Aorta (tissue), 5 donors: ENCODE measurements at regions not wholly inside any gene's neighbourhood (a gene's known extent, or its start where the extent isn't known, plus 50 kb on each side); places are given as distances from the start of the nearest gene placed in this dataset.
"Not testable (repeated sequence)": the region's sequence is repeated elsewhere in the genome, so short reads cannot be mapped to it uniquely, and the experiment has no call there.

ENCODE experiments used
- ATAC-seq: fragments of 200-7000 bp; cut with Tn5 transposase; one replicate; pipeline ENCODE4 v1.9.1; 2022; ENCODE audit warnings: moderate library complexity; ENCODE audit not compliant: low FRiP score
- DNase-seq, 2 donors: peaks; one replicate each; pipeline ENCODE4 v3.0.0-alpha.2; 2020
- H3K27ac ChIP-seq, 2 donors: one replicate each; pipeline ENCODE4 v1.5.1; 2013; ENCODE audit warnings: low read length in 2 of 2, mild to moderate bottlenecking in 2 of 2, moderate library complexity in 2 of 2, control low read depth in 1 of 2, inconsistent platforms in 1 of 2, low read depth in 1 of 2
- H3K27me3 ChIP-seq, 2 donors: one replicate each; pipeline ENCODE4 v1.6.1; 2013; ENCODE audit warnings: control low read depth in 1 of 2, low read length in 1 of 2, mild to moderate bottlenecking in 1 of 2, moderate library complexity in 1 of 2; ENCODE audit not compliant: insufficient read depth in 2 of 2, control insufficient read depth in 1 of 2
- H3K36me3 ChIP-seq, 2 donors: one replicate each; pipeline ENCODE4 v1.6.1; 2013; ENCODE audit warnings: control low read depth in 1 of 2, low read length in 1 of 2, mild to moderate bottlenecking in 1 of 2; ENCODE audit not compliant: insufficient read depth in 2 of 2, control insufficient read depth in 1 of 2
- H3K4me1 ChIP-seq, 2 donors: one replicate each; pipeline ENCODE4 v1.6.1; 2013; ENCODE audit warnings: low read length in 2 of 2, control low read depth in 1 of 2, mild to moderate bottlenecking in 1 of 2, moderate library complexity in 1 of 2; ENCODE audit not compliant: insufficient read depth in 2 of 2, control insufficient read depth in 1 of 2
- H3K4me3 ChIP-seq, 2 donors: one replicate each; pipeline ENCODE4 v1.5.1; 2013; ENCODE audit warnings: low read length in 2 of 2, control low read depth in 1 of 2, mild to moderate bottlenecking in 1 of 2
- H3K9me3 ChIP-seq: one replicate; pipeline ENCODE4 v1.6.1; 2013; ENCODE audit warnings: mild to moderate bottlenecking, low read length; ENCODE audit not compliant: control insufficient read depth
- WGBS, 2 donors: extraction: QIAGEN DNeasy Blood & Tissue Kit; methylation state at CpG; one replicate each; pipeline ENCODE4 v1.1.7; 2013; 5-methylcytosine and 5-hydroxymethylcytosine counted together
- intact Hi-C, 2 donors: fragments of 100-400 bp; cut with DNase I; formaldehyde crosslinking; loops; one replicate each; pipeline versions ENCODE4 v1.14.2 to v1.15.0; 2022
- donor health status: healthy with polysubstance abuse.
- donor health status: Bipolar disorder and iron deficiency.
- donor health status: DM: no; HTN: no; CAD: no.
- donor health status: DM: no; HTN: no; CAD: no.
- donor health status: DM: yes; HTN: yes; CAD: no.

DNA sequence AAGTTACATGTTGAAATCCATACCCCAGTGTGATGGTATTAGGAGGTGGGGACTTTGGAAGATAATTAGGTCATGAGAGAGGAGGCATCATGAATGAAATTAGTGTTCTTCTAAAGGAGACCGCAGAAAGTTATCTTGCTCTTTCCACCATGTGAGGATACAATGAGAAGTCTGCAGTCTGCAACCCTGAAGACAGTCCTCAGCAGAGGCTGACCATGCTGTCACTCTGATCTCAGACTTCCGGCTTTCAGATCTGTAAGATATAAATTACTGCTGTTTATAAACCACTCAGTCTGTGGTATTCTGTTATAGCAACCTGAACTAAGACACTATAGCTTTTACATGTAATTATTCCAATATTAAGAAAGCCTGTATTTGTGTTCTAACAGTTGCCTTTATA is 116.7 kb upstream of the CES5A start:
- Histone ChIP-seq H3K4me1 (no peaks in the 10 kb centered on the region), H3K27ac (no peak overlapping the region), H3K4me3 (no peak overlapping the region), H3K27me3 (no peaks in the 10 kb centered on the region), H3K9me3 (no peaks in the 10 kb centered on the region), H3K36me3 (no peaks in the 10 kb centered on the region)
- DNase-seq (no peak), ATAC-seq (no peak)
- 43 to 65% methylated on average over 2 of the region's 2 CpGs for WGBS, 2 donors
- intact Hi-C loops = no loop called here

DNA sequence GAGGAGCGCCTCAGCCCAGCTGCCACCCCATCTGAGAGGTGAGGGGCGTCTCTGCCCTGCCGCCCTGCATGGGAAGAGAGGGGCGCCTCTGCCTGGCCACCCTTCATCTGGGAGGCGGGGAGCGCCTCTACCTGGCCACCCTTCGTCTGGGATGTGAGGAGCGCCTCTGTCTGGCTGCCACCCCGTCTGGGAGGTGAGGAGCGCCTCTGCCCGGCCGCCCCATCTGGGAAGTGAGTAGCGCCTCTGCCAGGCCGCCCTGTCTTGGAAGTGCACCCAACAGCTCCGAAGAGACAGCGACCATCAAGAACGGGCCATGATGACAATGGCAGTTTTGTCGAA is 114.4 kb upstream of the CES5A start:
- no peaks in the 10 kb centered on the region for H3K9me3 ChIP-seq
- no peaks in the 10 kb centered on the region for H3K27me3 ChIP-seq
- DNase-seq (no peak), ATAC-seq (no peak)
- intact Hi-C loops = no loop called here
- no peak overlapping the region for H3K27ac ChIP-seq
- no peak overlapping the region for H3K4me3 ChIP-seq
- no peaks in the 10 kb centered on the region for H3K36me3 ChIP-seq
- 93 to 94% methylated on average over 18 of the region's 18 CpGs for WGBS, 2 donors
- no peaks in the 10 kb centered on the region for H3K4me1 ChIP-seq

DNA sequence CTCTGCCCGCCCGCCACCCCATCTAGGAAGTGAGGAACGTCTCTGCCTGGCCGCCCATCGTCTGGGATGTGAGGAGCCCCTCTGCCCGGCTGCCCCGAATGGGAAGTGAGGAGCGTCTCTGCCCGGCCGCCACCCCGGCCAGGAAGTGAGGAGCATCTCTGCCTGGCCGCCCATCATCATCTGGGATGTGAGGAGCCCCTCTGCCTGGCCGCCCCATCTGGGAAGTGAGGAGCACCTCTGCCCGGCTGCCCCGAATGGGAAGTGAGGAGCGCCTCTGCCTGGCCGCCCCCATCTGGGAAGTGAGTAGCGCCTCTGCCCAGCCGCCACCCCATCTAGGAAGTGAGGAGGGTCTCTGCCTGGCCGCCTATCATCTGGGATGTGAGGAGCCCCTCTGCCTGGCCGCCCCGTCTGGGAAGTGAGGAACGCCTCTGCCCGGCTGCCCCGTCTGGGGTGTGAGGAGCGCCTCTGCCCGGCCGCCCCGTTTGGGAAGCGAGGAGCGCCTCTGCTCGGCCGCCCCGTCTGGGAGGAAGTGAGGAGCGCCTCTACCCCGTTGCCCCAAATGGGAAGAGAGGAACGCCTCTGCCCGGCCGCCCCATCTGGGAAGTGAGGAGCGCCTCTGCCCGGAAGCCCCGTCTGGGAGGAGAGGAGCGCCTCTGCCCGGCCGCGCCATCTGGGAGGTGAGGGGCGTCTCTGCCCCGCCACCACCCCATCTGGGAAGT is 113.8 kb upstream of the CES5A start:
- H3K27me3 ChIP-seq, H3K36me3 ChIP-seq, H3K9me3 ChIP-seq, H3K4me3 ChIP-seq, H3K4me1 ChIP-seq, ATAC-seq, H3K27ac ChIP-seq, intact Hi-C loops: not testable (repeated sequence)
- DNase-seq = peak in 1 of 2 donors; percentile 32
- WGBS, 2 donors = 91 to 93% methylated on average over 46 to 48 of the region's 48 CpGs

DNA sequence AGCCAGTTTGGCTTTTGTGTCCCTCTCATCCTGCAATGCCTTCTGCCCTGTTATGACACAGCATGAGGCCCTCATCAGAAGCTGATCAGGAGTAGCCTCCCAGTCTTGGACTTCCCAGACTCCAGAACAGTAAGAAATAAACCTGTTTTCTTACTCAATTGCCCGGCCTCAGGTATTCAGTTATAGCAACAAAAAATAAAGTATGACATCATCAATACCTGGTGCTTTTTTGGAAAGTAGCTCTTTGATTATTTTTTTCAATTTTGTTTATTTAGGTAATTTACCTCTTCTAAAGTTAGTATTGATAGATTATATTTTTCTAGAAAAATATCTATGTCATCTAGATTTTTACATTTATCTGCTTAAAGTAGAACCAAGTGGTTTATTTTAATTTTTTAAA is 112.8 kb upstream of the CES5A start:
- no peaks in the 10 kb centered on the region for H3K4me1 ChIP-seq
- H3K27me3 ChIP-seq = no peaks in the 10 kb centered on the region
- ATAC-seq (no peak), DNase-seq (no peak)
- intact Hi-C loops = no loop called here
- no peaks in the 10 kb centered on the region for H3K9me3 ChIP-seq
- no peak overlapping the region for H3K4me3 ChIP-seq
- H3K36me3 ChIP-seq = no peaks in the 10 kb centered on the region
- WGBS, 2 donors = 89 to 94% methylated on average over 1 of the region's 1 CpG
- no peak overlapping the region for H3K27ac ChIP-seq

DNA sequence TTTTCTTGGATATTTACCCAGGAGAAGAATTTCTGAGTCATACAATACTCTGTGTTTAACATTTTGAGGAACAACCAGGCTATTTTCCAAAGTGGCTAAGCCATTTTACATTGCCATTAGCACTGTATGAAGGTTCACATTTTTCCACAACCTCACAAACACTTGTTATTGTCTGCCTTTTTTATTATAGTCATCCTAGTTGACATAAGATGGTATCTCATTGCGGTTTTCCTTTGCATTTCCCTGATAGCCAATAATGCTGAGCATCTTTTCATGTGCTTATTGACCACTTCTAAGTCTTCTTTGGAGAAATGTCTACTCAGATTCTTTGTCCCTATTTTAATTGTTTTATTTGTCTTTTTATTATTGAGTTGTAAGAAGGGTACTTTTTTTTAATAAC is 107.4 kb upstream of the CES5A start:
- ATAC-seq (no peak), DNase-seq (no peak)
- Histone ChIP-seq H3K36me3 (no peaks in the 10 kb centered on the region), H3K27ac (no peak overlapping the region), H3K4me1 (no peaks in the 10 kb centered on the region), H3K9me3 (no peaks in the 10 kb centered on the region), H3K4me3 (no peak overlapping the region), H3K27me3 (no peaks in the 10 kb centered on the region)
- intact Hi-C loops = no loop called here
- WGBS, 2 donors = 77 to 78% methylated on average over 1 of the region's 1 CpG

DNA sequence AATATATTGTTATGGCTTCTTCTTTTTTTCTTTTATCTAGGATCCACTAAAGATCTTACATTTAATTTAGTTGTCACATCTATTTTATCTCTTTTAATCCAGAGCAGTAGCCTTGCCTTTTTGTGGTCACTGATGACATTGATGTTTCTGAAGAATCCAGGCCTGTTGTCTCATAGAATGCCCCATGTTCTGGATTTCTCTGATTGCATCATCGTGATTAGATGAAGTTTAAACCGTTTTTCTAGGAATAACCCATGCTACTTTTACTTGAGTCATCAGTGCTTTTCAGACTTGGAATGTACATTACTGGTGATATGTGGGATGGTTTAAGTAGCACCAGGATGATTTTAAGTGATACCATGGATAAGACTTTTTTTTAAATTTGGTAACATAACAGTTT is 106.4 kb upstream of the CES5A start:
- Histone ChIP-seq H3K4me3 (no peak overlapping the region), H3K27me3 (no peaks in the 10 kb centered on the region), H3K4me1 (no peaks in the 10 kb centered on the region), H3K36me3 (no peaks in the 10 kb centered on the region), H3K27ac (no peak overlapping the region), H3K9me3 (no peaks in the 10 kb centered on the region)
- ATAC-seq (no peak), DNase-seq (no peak)
- intact Hi-C loops = no loop called here
- WGBS, 2 donors = 68 to 76% methylated on average over 2 of the region's 2 CpGs

DNA sequence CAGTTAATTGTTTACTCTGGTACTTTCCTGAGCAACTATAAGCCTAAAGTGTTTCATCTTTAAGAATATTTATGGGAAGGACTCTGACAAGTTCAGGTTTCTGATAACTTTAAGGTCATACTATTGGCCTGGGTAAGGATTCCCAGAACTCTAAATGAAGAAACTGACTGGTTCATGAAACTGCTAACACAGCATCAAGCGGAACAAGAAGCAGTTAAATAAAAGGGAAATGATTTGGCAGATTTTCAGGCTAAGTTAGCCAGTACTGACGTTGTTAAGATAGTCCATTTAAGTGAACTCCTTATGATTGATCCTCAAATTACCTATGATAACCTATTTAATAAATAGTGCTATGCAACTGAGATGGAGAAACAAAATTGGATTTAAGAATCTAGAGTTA is 101.6 kb upstream of the CES5A start:
- no peak for ATAC-seq
- Histone ChIP-seq H3K36me3 (no peaks in the 10 kb centered on the region), H3K27me3 (peaks cover 0 to 2% of the 10 kb centered on the region in 2 donors), H3K4me3 (no peak overlapping the region), H3K4me1 (no peaks in the 10 kb centered on the region), H3K27ac (no peak overlapping the region), H3K9me3 (no peaks in the 10 kb centered on the region)
- WGBS, 2 donors = 45 to 50% methylated on average over 2 of the region's 2 CpGs
- intact Hi-C loops = no loop called here
- no peak for DNase-seq

DNA sequence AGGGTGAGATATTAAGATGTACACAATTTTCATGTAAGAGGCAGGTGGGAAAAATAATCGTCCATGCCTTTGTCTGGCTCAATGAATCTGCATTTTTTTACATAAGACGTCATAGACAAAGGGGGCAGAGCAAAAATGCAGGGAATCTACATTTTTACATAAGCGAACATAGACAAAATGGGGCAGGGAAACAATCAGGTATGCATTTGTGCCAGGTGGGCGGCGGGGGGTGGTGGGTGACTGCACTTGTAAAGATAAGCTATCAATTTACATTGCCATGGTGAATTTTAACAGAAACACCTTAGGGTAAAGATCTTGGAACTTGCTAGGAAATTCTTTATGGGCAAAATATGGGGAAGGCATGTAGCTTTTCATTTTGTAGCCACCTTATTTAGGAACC is 96.3 kb upstream of the CES5A start:
- H3K36me3 ChIP-seq = no peaks in the 10 kb centered on the region
- ATAC-seq = no peak
- intact Hi-C loops = no loop called here
- H3K4me3 ChIP-seq = no peak overlapping the region
- no peaks in the 10 kb centered on the region for H3K4me1 ChIP-seq
- 67 to 71% methylated on average over 5 of the region's 5 CpGs for WGBS, 2 donors
- H3K27me3 ChIP-seq = peaks cover 0 to 2% of the 10 kb centered on the region in 2 donors
- no peaks in the 10 kb centered on the region for H3K9me3 ChIP-seq
- no peak for DNase-seq
- H3K27ac ChIP-seq = no peak overlapping the region

DNA sequence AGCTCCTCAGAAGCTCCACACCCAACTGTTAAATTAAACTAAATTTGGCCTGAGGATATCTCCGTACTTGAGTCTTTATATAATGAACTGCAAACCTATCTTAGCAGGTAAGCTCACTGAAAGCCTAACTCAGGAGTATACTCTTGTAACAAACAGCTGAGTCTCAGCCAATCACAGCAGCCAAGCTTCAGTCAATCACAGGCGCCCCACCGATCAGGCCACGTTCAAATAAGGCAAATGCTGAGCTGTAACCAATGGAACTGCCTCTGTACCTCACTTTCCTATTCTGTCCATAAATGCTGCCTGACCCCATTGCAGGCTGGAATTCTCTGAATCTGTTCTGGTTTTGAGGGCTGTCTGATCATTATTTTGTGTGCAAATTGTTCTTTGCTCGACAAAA is 93.0 kb upstream of the CES5A start:
- Histone ChIP-seq H3K27me3 (no peaks in the 10 kb centered on the region), H3K4me1 (no peaks in the 10 kb centered on the region), H3K4me3 (no peak overlapping the region), H3K36me3 (no peaks in the 10 kb centered on the region), H3K9me3 (peaks cover 2% of the 10 kb centered on the region), H3K27ac (no peak overlapping the region)
- 53 to 55% methylated on average over 5 of the region's 5 CpGs for WGBS, 2 donors
- DNase-seq (no peak), ATAC-seq (no peak)
- intact Hi-C loops = no loop called here
